ENCODE measurements at regions not wholly inside any gene's neighbourhood (a gene's known extent, or its start where the extent isn't known, plus 50 kb on each side); places are given as distances from the start of the nearest gene placed in this dataset.

- Histone ChIP-seq H3K4me3 (ENCODE audit: low read length) (no peak overlapping the region), H3K27me3 (ENCODE audit: control insufficient read depth, insufficient read depth, low read length) (no peaks in the 10 kb centered on the region), H3K36me3 (ENCODE audit: control insufficient read depth, insufficient read depth, low read length) (no peaks in the 10 kb centered on the region), H3K4me1 (ENCODE audit: control insufficient read depth, insufficient read depth, low read length) (no peaks in the 10 kb centered on the region), H3K27ac (ENCODE audit: low read length) (no peak overlapping the region), H3K9me3 (ENCODE audit: control insufficient read depth, insufficient read depth, low read length) (no peaks in the 10 kb centered on the region)
- no peak for TF ChIP-seq CTCF (IDR thresholded peaks at IDR 0.05)
- no peaks in the 10 kb centered on the region for H3K36me3 Mint-ChIP-seq
- H3K27me3 Mint-ChIP-seq (ENCODE audit: low read depth in 2 of 2), result peaks cover 0 to 7% of the 10 kb centered on the region in 2 donors
- H3K4me3 Mint-ChIP-seq, result no peak overlapping the region
- intact Hi-C loops (cut with micrococcal nuclease), result no loop called here
- H3K9me3 Mint-ChIP-seq, result no peaks in the 10 kb centered on the region
- H3K4me1 Mint-ChIP-seq, result no peaks in the 10 kb centered on the region
- ATAC-seq, result no peak
- no peak for DNase-seq
- WGBS (ENCODE audit: insufficient coverage), result 56% methylated on average over 1 of the region's 3 CpGs
- no peak overlapping the region for H3K27ac Mint-ChIP-seq
Observed at GRCh38 chr6:154569156-154569862, 58.8 kb upstream of the CNKSR3 start.

- Mint-ChIP-seq H3K9me3 (no peaks in the 10 kb centered on the region), H3K36me3 (no peaks in the 10 kb centered on the region), H3K27me3 (ENCODE audit: low read depth in 2 of 2) (peaks cover 0 to 7% of the 10 kb centered on the region in 2 donors), H3K4me1 (no peaks in the 10 kb centered on the region), H3K4me3 (no peak overlapping the region), H3K27ac (no peak overlapping the region)
- no peak for TF ChIP-seq CTCF (IDR thresholded peaks at IDR 0.05)
- Histone ChIP-seq H3K4me3 (ENCODE audit: low read length) (no peak overlapping the region), H3K36me3 (ENCODE audit: control insufficient read depth, insufficient read depth, low read length) (no peaks in the 10 kb centered on the region), H3K27me3 (ENCODE audit: control insufficient read depth, insufficient read depth, low read length) (no peaks in the 10 kb centered on the region), H3K27ac (ENCODE audit: low read length) (no peak overlapping the region), H3K9me3 (ENCODE audit: control insufficient read depth, insufficient read depth, low read length) (no peaks in the 10 kb centered on the region), H3K4me1 (ENCODE audit: control insufficient read depth, insufficient read depth, low read length) (no peaks in the 10 kb centered on the region)
- ATAC-seq (no peak), DNase-seq (no peak)
- intact Hi-C loops (cut with micrococcal nuclease), result no loop called here
- 95% methylated on average over 2 of the region's 2 CpGs for WGBS (ENCODE audit: insufficient coverage)
Observed at GRCh38 chr6:154570505-154570904, 60.0 kb upstream of the CNKSR3 start.

- Histone ChIP-seq H3K27ac (ENCODE audit: low read length) (no peak overlapping the region), H3K36me3 (ENCODE audit: control insufficient read depth, insufficient read depth, low read length) (no peaks in the 10 kb centered on the region), H3K27me3 (ENCODE audit: control insufficient read depth, insufficient read depth, low read length) (no peaks in the 10 kb centered on the region), H3K4me1 (ENCODE audit: control insufficient read depth, insufficient read depth, low read length) (no peaks in the 10 kb centered on the region), H3K4me3 (ENCODE audit: low read length) (no peak overlapping the region), H3K9me3 (ENCODE audit: control insufficient read depth, insufficient read depth, low read length) (no peaks in the 10 kb centered on the region)
- Mint-ChIP-seq H3K27me3 (ENCODE audit: low read depth in 2 of 2) (peaks cover 0 to 12% of the 10 kb centered on the region in 2 donors), H3K4me3 (no peak overlapping the region), H3K4me1 (no peaks in the 10 kb centered on the region), H3K36me3 (no peaks in the 10 kb centered on the region), H3K9me3 (peaks cover 0 to 2% of the 10 kb centered on the region in 2 donors), H3K27ac (no peak overlapping the region)
- intact Hi-C loops (cut with micrococcal nuclease), result no loop called here
- TF ChIP-seq CTCF (IDR thresholded peaks at IDR 0.05), result no peak
- DNase-seq, result no peak
- 11% methylated on average over 6 of the region's 6 CpGs for WGBS (ENCODE audit: insufficient coverage)
- no peak for ATAC-seq
Observed at GRCh38 chr6:154572556-154572955, 62.1 kb upstream of the CNKSR3 start.

- H3K9me3 ChIP-seq (ENCODE audit: control insufficient read depth, insufficient read depth, low read length), result no peaks in the 10 kb centered on the region
- DNase-seq, result no peak
- no peaks in the 10 kb centered on the region for H3K27me3 ChIP-seq (ENCODE audit: control insufficient read depth, insufficient read depth, low read length)
- Mint-ChIP-seq H3K9me3 (peaks cover 0 to 2% of the 10 kb centered on the region in 2 donors), H3K27me3 (ENCODE audit: low read depth in 2 of 2) (peaks cover 0 to 6% of the 10 kb centered on the region in 2 donors), H3K27ac (no peak overlapping the region), H3K4me1 (no peaks in the 10 kb centered on the region), H3K4me3 (no peak overlapping the region), H3K36me3 (no peaks in the 10 kb centered on the region)
- H3K4me1 ChIP-seq (ENCODE audit: control insufficient read depth, insufficient read depth, low read length), result no peaks in the 10 kb centered on the region
- no peak for ATAC-seq
- H3K36me3 ChIP-seq (ENCODE audit: control insufficient read depth, insufficient read depth, low read length), result no peaks in the 10 kb centered on the region
- TF ChIP-seq CTCF (IDR thresholded peaks at IDR 0.05), result no peak
- WGBS (ENCODE audit: insufficient coverage), result 93% methylated on average over 3 of the region's 3 CpGs
- no peak overlapping the region for H3K4me3 ChIP-seq (ENCODE audit: low read length)
- intact Hi-C loops (cut with micrococcal nuclease), result no loop called here
- H3K27ac ChIP-seq (ENCODE audit: low read length), result no peak overlapping the region
Observed at GRCh38 chr6:154578004-154578559, 67.6 kb upstream of the CNKSR3 start.

Data from natural killer cell (primary cell).